ENCODE measurements at regions not wholly inside any gene's neighbourhood (a gene's known extent, or its start where the extent isn't known, plus 50 kb on each side); places are given as distances from the start of the nearest gene placed in this dataset.

DNA sequence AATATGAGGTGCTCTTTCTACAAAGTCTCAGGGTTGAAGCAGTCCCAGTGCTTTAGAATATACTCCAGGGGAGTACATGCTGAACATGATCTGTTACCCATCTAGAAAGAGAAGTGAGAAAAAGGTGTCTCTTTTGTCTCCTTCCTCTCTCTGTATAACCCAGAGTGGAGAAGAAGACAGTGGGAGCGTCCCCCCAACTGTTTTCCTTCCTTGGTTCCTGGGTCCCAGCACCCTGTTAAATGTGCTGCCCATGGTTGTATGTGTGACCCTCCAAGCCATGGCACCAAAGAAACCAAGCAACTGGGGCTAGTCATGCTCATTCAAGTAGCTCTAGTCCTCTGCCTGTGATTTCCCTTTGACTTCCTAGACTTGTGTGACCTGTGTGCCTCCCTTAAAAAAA, 683.7 kb downstream of the TBL1XR1 start:
- peaks cover 32% of the 10 kb centered on the region for H3K9me3 ChIP-seq (ENCODE audit: low read depth, low read length)
- no peak for TF ChIP-seq FOXP2 (optimal IDR thresholded peaks at IDR 0.05; ENCODE audit: control extremely low read depth, extremely low read length, insufficient read depth)
- no peak for TF ChIP-seq POLR2AphosphoS5 (IDR thresholded peaks at IDR 0.05; ENCODE audit: borderline replicate concordance, low read depth, low read length)
- TF ChIP-seq EZH2 (IDR thresholded peaks at IDR 0.05) = no peak

DNA sequence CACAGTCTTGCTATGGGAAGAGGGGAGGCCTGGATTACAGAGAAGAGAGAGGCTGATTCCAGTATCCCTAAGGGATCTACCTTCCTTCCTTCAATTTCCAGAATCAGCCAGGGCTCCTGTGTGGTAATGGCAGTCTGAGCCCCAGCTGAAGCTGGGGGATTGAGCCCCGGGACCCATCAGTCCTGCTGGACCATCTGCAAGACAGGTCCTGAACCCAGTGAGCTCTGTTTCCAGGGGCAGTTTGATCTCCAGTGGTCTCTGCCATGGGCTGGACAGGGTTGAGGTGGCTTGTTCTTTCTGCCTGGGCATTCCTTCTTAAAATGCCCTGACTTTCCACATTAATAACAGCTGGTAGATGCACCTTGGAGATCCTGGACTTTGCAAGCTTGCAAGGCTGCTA, 685.2 kb downstream of the TBL1XR1 start:
- H3K27ac ChIP-seq = no peak overlapping the region
- H3K9me3 ChIP-seq (ENCODE audit: low read depth, low read length) = peaks cover 32% of the 10 kb centered on the region
- H3K9ac ChIP-seq (ENCODE audit: insufficient read length) = no peak overlapping the region
- no peaks in the 10 kb centered on the region for H3K36me3 ChIP-seq (ENCODE audit: insufficient read depth, low read length)
- H3K4me3 ChIP-seq = no peak overlapping the region
- DNase-seq (ENCODE audit: low read depth, low spot score) = no peak
- no peak for TF ChIP-seq POLR2AphosphoS5 (IDR thresholded peaks at IDR 0.05; ENCODE audit: borderline replicate concordance, low read depth, low read length)
- no peak for TF ChIP-seq FOXP2 (optimal IDR thresholded peaks at IDR 0.05; ENCODE audit: control extremely low read depth, extremely low read length, insufficient read depth)
- TF ChIP-seq EZH2 (IDR thresholded peaks at IDR 0.05) = no peak

More for the DNA sequence above, 683.7 kb downstream of the TBL1XR1 start:
- Histone ChIP-seq H3K36me3 (ENCODE audit: insufficient read depth, low read length) (no peaks in the 10 kb centered on the region), H3K27ac (no peak overlapping the region), H3K9ac (ENCODE audit: insufficient read length) (no peak overlapping the region), H3K4me3 (no peak overlapping the region)
- DNase-seq (ENCODE audit: low read depth, low spot score) = no peak

DNA sequence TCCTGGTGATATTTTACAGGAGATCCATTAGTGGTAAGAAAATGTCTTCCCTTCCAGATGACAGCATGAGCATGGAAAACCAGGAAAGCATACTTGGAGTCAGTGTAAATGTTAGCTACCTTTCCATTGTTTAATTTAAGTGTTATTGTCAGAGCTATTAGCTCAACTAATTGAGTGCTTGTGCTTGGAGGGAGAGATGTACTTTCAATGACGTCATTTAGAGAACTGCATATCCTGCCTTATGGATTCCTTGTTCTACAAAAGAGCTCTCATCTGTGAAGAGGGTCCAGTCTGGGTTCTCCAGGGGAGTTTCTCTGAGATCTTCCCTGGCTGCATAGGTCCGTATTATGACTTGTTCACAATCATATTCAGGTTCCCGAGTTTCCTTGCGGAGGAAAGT, 687.2 kb downstream of the TBL1XR1 start:
- H3K9me3 ChIP-seq (ENCODE audit: low read depth, low read length) = peaks cover 28% of the 10 kb centered on the region
- no peak overlapping the region for H3K27ac ChIP-seq
- TF ChIP-seq FOXP2 (optimal IDR thresholded peaks at IDR 0.05; ENCODE audit: control extremely low read depth, extremely low read length, insufficient read depth) (no peak), EZH2 (IDR thresholded peaks at IDR 0.05) (no peak), POLR2AphosphoS5 (IDR thresholded peaks at IDR 0.05; ENCODE audit: borderline replicate concordance, low read depth, low read length) (no peak)
- no peak for DNase-seq (ENCODE audit: low read depth, low spot score)
- no peak overlapping the region for H3K9ac ChIP-seq (ENCODE audit: insufficient read length)
- H3K4me3 ChIP-seq = no peak overlapping the region
- H3K36me3 ChIP-seq (ENCODE audit: insufficient read depth, low read length) = no peaks in the 10 kb centered on the region

GRCh38 chr3:176505878-176506621, 691.2 kb downstream of the TBL1XR1 start:
- no peak for DNase-seq (ENCODE audit: low read depth, low spot score)
- no peak for TF ChIP-seq POLR2AphosphoS5 (IDR thresholded peaks at IDR 0.05; ENCODE audit: borderline replicate concordance, low read depth, low read length)
- TF ChIP-seq EZH2 (IDR thresholded peaks at IDR 0.05) = no peak
- no peak for TF ChIP-seq FOXP2 (optimal IDR thresholded peaks at IDR 0.05; ENCODE audit: control extremely low read depth, extremely low read length, insufficient read depth)
- Histone ChIP-seq H3K27ac (no peak overlapping the region), H3K36me3 (ENCODE audit: insufficient read depth, low read length) (no peaks in the 10 kb centered on the region), H3K9me3 (ENCODE audit: low read depth, low read length) (0 out of 2 replicates have a peak, but pooled peaks cover 4% of the 10 kb centered on the region), H3K9ac (ENCODE audit: insufficient read length) (no peak overlapping the region), H3K4me3 (no peak overlapping the region)

GRCh38 chr3:176491084-176491483, 706.2 kb downstream of the TBL1XR1 start:
- DNase-seq (ENCODE audit: low read depth, low spot score) = no peak
- no peak for TF ChIP-seq EZH2 (IDR thresholded peaks at IDR 0.05)
- Histone ChIP-seq H3K4me3 (no peak overlapping the region), H3K9me3 (ENCODE audit: low read depth, low read length) (no peaks in the 10 kb centered on the region), H3K36me3 (ENCODE audit: insufficient read depth, low read length) (no peaks in the 10 kb centered on the region), H3K27ac (no peak overlapping the region), H3K9ac (ENCODE audit: insufficient read length) (no peak overlapping the region)

- no peak for TF ChIP-seq FOXP2 (optimal IDR thresholded peaks at IDR 0.05; ENCODE audit: control extremely low read depth, extremely low read length, insufficient read depth)
- TF ChIP-seq EZH2 (IDR thresholded peaks at IDR 0.05) = no peak
- no peak for TF ChIP-seq POLR2AphosphoS5 (IDR thresholded peaks at IDR 0.05; ENCODE audit: borderline replicate concordance, low read depth, low read length)
- Histone ChIP-seq H3K9me3 (ENCODE audit: low read depth, low read length) (no peaks in the 10 kb centered on the region), H3K27ac (no peak overlapping the region), H3K36me3 (ENCODE audit: insufficient read depth, low read length) (no peaks in the 10 kb centered on the region), H3K9ac (ENCODE audit: insufficient read length) (no peak overlapping the region), H3K4me3 (no peak overlapping the region)
- no peak for DNase-seq (ENCODE audit: low read depth, low spot score)
These were observed 706.9 kb downstream of the TBL1XR1 start for GRCh38 chr3:176490357-176490756.

GRCh38 chr3:176479248-176479647, 718.0 kb downstream of the TBL1XR1 start:
- H3K9me3 ChIP-seq (ENCODE audit: low read depth, low read length) = no peaks in the 10 kb centered on the region; the same call in 1 of the 2 replicates
- DNase-seq (ENCODE audit: low read depth, low spot score) = no peak
- no peak overlapping the region for H3K27ac ChIP-seq
- no peak overlapping the region for H3K4me3 ChIP-seq
- H3K9ac ChIP-seq (ENCODE audit: insufficient read length) = no peak overlapping the region
- TF ChIP-seq EZH2 (IDR thresholded peaks at IDR 0.05) (no peak), FOXP2 (optimal IDR thresholded peaks at IDR 0.05; ENCODE audit: control extremely low read depth, extremely low read length, insufficient read depth) (no peak), POLR2AphosphoS5 (IDR thresholded peaks at IDR 0.05; ENCODE audit: borderline replicate concordance, low read depth, low read length) (no peak)
- no peaks in the 10 kb centered on the region for H3K36me3 ChIP-seq (ENCODE audit: insufficient read depth, low read length)

DNA sequence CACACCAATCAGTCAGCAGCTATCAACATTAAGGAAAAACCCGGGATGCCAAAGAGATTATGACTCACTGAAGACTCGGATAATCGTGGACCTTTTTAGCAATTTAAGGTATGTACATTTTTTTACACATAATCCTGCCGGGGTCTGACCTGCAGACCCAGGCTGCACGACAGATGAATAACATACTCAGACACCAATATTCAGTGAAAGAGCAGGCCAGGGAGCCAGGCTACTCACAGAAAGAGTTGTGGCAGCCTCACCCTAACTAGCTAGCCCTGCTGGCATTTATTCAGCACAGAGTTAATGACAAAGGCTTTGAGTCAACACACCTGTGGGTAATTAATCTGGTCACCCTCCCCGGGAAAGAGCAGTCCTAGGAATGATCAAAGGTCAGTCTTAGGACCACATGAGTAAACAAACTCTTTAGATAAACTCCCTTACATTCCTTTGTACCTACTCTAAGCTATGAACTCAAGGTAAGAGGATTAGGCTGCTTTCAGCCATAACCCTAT, 727.5 kb downstream of the TBL1XR1 start:
- peaks cover 4% of the 10 kb centered on the region; the same call in 1 of the 2 replicates for H3K9me3 ChIP-seq (ENCODE audit: low read depth, low read length)
- DNase-seq (ENCODE audit: low read depth, low spot score) = no peak

DNA sequence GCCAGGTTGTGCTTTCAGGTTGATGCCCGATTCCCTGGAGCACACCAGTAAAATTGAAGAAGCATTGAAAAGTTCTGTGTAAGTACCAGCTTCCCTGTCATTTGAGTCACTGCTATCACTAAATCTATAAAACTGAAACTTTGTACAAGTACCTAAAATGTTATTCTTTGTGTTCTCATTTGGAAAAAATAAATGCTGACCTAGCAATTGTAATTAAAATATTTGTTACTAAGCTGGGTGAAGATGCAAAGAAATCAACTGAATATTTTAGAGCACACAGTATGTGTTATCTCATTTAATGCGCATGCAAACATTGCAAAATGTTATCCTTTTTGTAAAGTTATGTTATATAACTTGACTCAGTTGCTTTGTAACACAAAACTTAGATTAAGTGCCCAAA, 733.7 kb downstream of the TBL1XR1 start:
- no peak for DNase-seq (ENCODE audit: low read depth, low spot score)
- no peaks in the 10 kb centered on the region for H3K36me3 ChIP-seq (ENCODE audit: insufficient read depth, low read length)
- no peak overlapping the region for H3K9ac ChIP-seq (ENCODE audit: insufficient read length)
- no peak for TF ChIP-seq FOXP2 (optimal IDR thresholded peaks at IDR 0.05; ENCODE audit: control extremely low read depth, extremely low read length, insufficient read depth)
- no peak for TF ChIP-seq POLR2AphosphoS5 (IDR thresholded peaks at IDR 0.05; ENCODE audit: borderline replicate concordance, low read depth, low read length)
- no peak for TF ChIP-seq EZH2 (IDR thresholded peaks at IDR 0.05)
- H3K27ac ChIP-seq = no peak overlapping the region
- no peaks in the 10 kb centered on the region; the same call in 1 of the 2 replicates for H3K9me3 ChIP-seq (ENCODE audit: low read depth, low read length)
- H3K4me3 ChIP-seq = no peak overlapping the region

More for the DNA sequence above, 727.5 kb downstream of the TBL1XR1 start:
- Histone ChIP-seq H3K27ac (no peak overlapping the region), H3K4me3 (no peak overlapping the region), H3K9ac (ENCODE audit: insufficient read length) (no peak overlapping the region), H3K36me3 (ENCODE audit: insufficient read depth, low read length) (no peaks in the 10 kb centered on the region)
- TF ChIP-seq FOXP2 (optimal IDR thresholded peaks at IDR 0.05; ENCODE audit: control extremely low read depth, extremely low read length, insufficient read depth) = no peak
